ENCODE measurements at regions not wholly inside any gene's neighbourhood (a gene's known extent, or its start where the extent isn't known, plus 50 kb on each side); places are given as distances from the start of the nearest gene placed in this dataset.

DNA sequence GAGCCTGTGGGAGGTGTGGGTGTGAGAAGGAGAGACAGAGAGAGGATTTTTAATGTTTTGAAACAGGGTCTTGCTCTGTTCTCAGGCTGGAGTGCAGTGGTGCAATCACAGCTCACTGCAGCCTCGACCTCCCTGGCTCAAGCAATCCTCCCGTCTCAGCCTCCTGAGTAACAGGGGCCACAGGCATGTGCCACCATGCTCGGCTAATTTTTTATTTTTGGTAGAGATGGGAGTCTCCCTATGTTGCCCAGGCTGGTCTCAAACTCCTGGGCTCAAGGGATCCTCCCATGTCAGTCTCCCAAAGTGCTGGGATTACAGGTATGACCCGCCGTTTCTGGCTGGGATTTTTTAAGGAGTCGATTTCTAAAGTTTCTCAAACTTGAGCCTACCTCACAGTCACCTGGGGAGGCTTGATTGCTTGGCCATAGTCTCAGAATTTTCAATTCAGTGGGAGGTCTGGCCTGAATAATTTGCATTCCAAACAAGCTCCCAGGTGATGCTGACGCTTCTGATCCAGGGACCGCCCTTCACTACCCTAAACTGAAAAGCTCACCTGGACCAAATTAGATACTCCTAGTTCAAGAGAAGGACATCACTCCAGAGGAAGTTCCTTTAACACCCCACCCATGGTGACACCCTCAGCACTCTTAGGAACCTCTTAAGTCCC lies 70.8 kb upstream of the SLC1A4 start:
- H3K9me3 ChIP-seq (replicated peaks; ENCODE audit: control insufficient read depth, insufficient read depth, low read length), result no peaks in the 10 kb centered on the region
- no peak overlapping the region for H3K4me3 ChIP-seq (replicated peaks in 1 of 3; ENCODE audit: insufficient read depth in 1 of 3, low read depth in 1 of 3, low read length in 3 of 3)
- peaks cover 2% of the 10 kb centered on the region for H3K4me1 ChIP-seq (ENCODE audit: control insufficient read depth, extremely low read depth, insufficient read depth, low read length)
- no peak for FAIRE-seq
- H3K9me1 ChIP-seq (replicated peaks; ENCODE audit: control insufficient read depth, extremely low read depth, insufficient read depth, low read length), result no peaks in the 10 kb centered on the region
- TF ChIP-seq POLR2AphosphoS5 (IDR thresholded peaks at IDR 0.05; ENCODE audit: insufficient read depth, low read depth, low read length) (no peak), JUN (IDR thresholded peaks at IDR 0.05; ENCODE audit: borderline replicate concordance, insufficient read depth, insufficient read length, low read depth) (no peak), GATA2 (IDR thresholded peaks at IDR 0.05; ENCODE audit: insufficient read depth, insufficient read length, low read depth, low read length) (no peak), EZH2 (IDR thresholded peaks at IDR 0.05; ENCODE audit: borderline replicate concordance, low read depth, low read length, severe bottlenecking) (no peak), MYC (IDR thresholded peaks at IDR 0.05; ENCODE audit: low read depth, low read length) (no peak), POLR2A (IDR thresholded peaks at IDR 0.05; ENCODE audit: low read depth, low read length) (no peak), FOS (IDR thresholded peaks at IDR 0.05; ENCODE audit: borderline replicate concordance, insufficient read depth, low read length) (no peak)
- TF ChIP-seq, protein P1, sequence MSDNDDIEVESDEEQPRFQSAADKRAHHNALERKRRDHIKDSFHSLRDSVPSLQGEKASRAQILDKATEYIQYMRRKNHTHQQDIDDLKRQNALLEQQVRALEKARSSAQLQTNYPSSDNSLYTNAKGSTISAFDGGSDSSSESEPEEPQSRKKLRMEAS (IDR thresholded peaks at IDR 0.05; ENCODE audit: insufficient read depth, insufficient read length), result no peak
- TF ChIP-seq, protein P2, sequence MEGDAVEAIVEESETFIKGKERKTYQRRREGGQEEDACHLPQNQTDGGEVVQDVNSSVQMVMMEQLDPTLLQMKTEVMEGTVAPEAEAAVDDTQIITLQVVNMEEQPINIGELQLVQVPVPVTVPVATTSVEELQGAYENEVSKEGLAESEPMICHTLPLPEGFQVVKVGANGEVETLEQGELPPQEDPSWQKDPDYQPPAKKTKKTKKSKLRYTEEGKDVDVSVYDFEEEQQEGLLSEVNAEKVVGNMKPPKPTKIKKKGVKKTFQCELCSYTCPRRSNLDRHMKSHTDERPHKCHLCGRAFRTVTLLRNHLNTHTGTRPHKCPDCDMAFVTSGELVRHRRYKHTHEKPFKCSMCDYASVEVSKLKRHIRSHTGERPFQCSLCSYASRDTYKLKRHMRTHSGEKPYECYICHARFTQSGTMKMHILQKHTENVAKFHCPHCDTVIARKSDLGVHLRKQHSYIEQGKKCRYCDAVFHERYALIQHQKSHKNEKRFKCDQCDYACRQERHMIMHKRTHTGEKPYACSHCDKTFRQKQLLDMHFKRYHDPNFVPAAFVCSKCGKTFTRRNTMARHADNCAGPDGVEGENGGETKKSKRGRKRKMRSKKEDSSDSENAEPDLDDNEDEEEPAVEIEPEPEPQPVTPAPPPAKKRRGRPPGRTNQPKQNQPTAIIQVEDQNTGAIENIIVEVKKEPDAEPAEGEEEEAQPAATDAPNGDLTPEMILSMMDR (IDR thresholded peaks at IDR 0.05; ENCODE audit: extremely low read depth in 1 of 2, insufficient read depth in 1 of 2, low read depth in 1 of 2, low read length in 2 of 2), result no peak
- H3K36me3 ChIP-seq (ENCODE audit: control insufficient read depth in 2 of 2, extremely low read depth in 1 of 2, insufficient read depth in 2 of 2, low read length in 2 of 2), result no peaks in the 10 kb centered on the region
- DNase-seq (ENCODE audit: low read depth, low spot score), result no peak
- H3K27me3 ChIP-seq (ENCODE audit: control insufficient read depth in 2 of 2, insufficient read depth in 2 of 2, low read length in 2 of 2), result peaks cover 2 to 3% of the 10 kb centered on the region in 2 experiments
- no TSS peak for BruUV-seq (replicated peaks)
- H3K27ac ChIP-seq (ENCODE audit: insufficient read depth, low read depth, low read length), result no peak overlapping the region
- POLR2A ChIA-PET, result no interaction called here
- dilution Hi-C loops (cut with MboI; ENCODE audit: extremely low pct_ligation_motif_present, low sequenced_read_pairs), result no loop called here
- no peaks in the 10 kb centered on the region for H4K20me1 ChIP-seq (replicated peaks; ENCODE audit: control insufficient read depth, extremely low read depth, insufficient read depth, low read length)
- CTCF ChIA-PET, result interaction anchor here (0.6 to 5.4 kb wide), 73 partner anchors 9 to 657 kb away, joined by 3 to 97 read pairs (median 4); partner anchors contain the start of genes ACTR2 and CEP68
- no peak overlapping the region for H2AFZ ChIP-seq (ENCODE audit: low read depth, low read length)
- no peaks in the 10 kb centered on the region for H3K79me2 ChIP-seq (ENCODE audit: control insufficient read depth, insufficient read depth, low read length)
- H3K9ac ChIP-seq (replicated peaks; ENCODE audit: extremely low read depth, insufficient read depth, low read length), result no peak overlapping the region
- no peak overlapping the region for H3K4me2 ChIP-seq (ENCODE audit: insufficient read depth, low read length)
- intact Hi-C loops (cut with micrococcal nuclease), result no loop called here

Data from endothelial cell of umbilical vein (primary cell).